Small intestine (tissue), 7 donors: ENCODE measurements at regions not wholly inside any gene's neighbourhood (a gene's known extent, or its start where the extent isn't known, plus 50 kb on each side); places are given as distances from the start of the nearest gene placed in this dataset.
A peak's percentile ranks its signal among the peaks of the same experiment; 100 is the strongest.
"Not testable (repeated sequence)": the region's sequence is repeated elsewhere in the genome, so short reads cannot be mapped to it uniquely, and the experiment has no call there.

Source experiments
- DNase-seq, 2 donors: peaks; one replicate each; pipeline versions ENCODE4 v3.0.0 to v3.0.0-alpha.2; 2013
- FAIRE-seq: peaks from 2 replicates; lab custom pipeline; 2012; peaks lifted over from hg19 to GRCh38; lab: Jason Lieb, UNC
- H3K27ac ChIP-seq, 3 donors: one replicate each; pipeline ENCODE4 v1.5.1; 2013; ENCODE audit warnings: low read length in 2 of 3, mild to moderate bottlenecking in 2 of 3, control low read depth in 1 of 3, inconsistent platforms in 1 of 3, low read depth in 1 of 3, moderate library complexity in 1 of 3
- H3K27me3 ChIP-seq, 3 donors: one replicate each; pipeline ENCODE4 v1.6.1; 2013; ENCODE audit warnings: low read length in 3 of 3, inconsistent platforms in 1 of 3; ENCODE audit not compliant: control insufficient read depth in 3 of 3, insufficient read depth in 3 of 3
- H3K36me3 ChIP-seq, 3 donors: one replicate each; pipeline ENCODE4 v1.6.1; 2013; ENCODE audit warnings: low read length in 3 of 3, inconsistent platforms in 1 of 3, low read depth in 1 of 3, mild to moderate bottlenecking in 1 of 3, moderate library complexity in 1 of 3; ENCODE audit not compliant: control insufficient read depth in 3 of 3, insufficient read depth in 2 of 3
- H3K4me1 ChIP-seq, 3 donors: one replicate each; pipeline ENCODE4 v1.6.1; 2013; ENCODE audit warnings: low read length in 2 of 3, inconsistent platforms in 1 of 3, low read depth in 1 of 3, mild to moderate bottlenecking in 1 of 3, moderate library complexity in 1 of 3; ENCODE audit not compliant: control insufficient read depth in 3 of 3, insufficient read depth in 2 of 3
- H3K4me3 ChIP-seq, 3 donors: one replicate each; pipeline ENCODE4 v1.5.1; 2013; ENCODE audit warnings: low read length in 3 of 3, control low read depth in 1 of 3, inconsistent platforms in 1 of 3, low read depth in 1 of 3, mild to moderate bottlenecking in 1 of 3, moderate library complexity in 1 of 3
- H3K9me3 ChIP-seq, 2 donors: one replicate each; pipeline ENCODE4 v1.6.1; 2013; ENCODE audit warnings: low read depth in 1 of 2, low read length in 1 of 2; ENCODE audit not compliant: control insufficient read depth in 2 of 2, insufficient read depth in 1 of 2
- WGBS, 3 donors: extraction: QIAGEN DNeasy Blood & Tissue Kit; methylation state at CpG; one replicate each; pipeline ENCODE4 v1.1.7; 2013; 5-methylcytosine and 5-hydroxymethylcytosine counted together
- donor health status: healthy with polysubstance abuse.
- donor health status: control.
- donor health status: control.
- donor health status: Bipolar disorder and iron deficiency.
- donor health status: healthy.

DNA sequence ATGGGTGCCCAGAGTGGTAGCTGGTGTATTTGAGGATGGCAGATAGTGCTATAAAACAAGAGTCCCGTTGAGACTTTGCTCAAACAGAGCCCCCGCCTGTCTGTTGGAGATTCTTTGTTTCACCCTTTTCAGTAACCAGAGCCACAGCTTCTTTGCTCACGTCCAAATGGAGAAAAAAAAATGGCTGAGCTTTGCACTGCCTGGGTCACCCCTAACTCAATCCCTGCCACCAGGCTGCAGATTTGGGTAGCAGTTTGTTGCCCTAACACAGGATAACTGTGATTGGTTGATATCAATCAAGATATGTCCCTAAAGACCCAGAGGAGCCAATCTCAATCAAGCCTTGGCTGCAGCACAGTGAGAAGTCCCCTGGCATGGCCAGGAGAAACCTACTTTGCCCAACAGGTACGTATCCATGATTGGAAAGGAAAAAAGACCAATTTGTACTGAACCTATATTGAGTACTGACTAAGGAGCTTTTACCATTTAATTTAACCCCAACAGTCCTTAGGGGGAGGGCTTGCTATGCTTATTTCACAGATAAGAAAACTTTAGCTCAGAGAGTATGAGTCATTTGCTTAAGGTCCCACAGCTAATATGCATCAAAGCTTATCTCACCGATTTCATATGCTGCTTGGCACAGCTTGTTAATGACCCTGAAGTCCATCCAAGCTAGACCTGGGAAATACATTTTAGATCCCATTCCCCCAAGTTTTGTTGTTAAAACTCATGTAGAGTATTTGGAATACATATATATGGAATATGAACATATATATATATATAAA, 72.0 kb upstream of the SH3BP4 start:
- H3K4me3 ChIP-seq, result no peak overlapping the region
- H3K9me3 ChIP-seq, result no peaks in the 10 kb centered on the region
- H3K4me1 ChIP-seq, result peaks cover 0 to 4% (median 0%) of the 10 kb centered on the region in 3 donors
- peak in 1 of 2 donors; percentile 70 for DNase-seq
- 56 to 75% (median 73%) methylated on average over 5 of the region's 5 CpGs for WGBS, 3 donors
- no peaks in the 10 kb centered on the region for H3K27me3 ChIP-seq
- no peaks in the 10 kb centered on the region for H3K36me3 ChIP-seq
- H3K27ac ChIP-seq, result no peak overlapping the region
- no peak for FAIRE-seq

- DNase-seq, H3K27ac ChIP-seq, FAIRE-seq, H3K4me3 ChIP-seq, H3K36me3 ChIP-seq, H3K9me3 ChIP-seq, H3K4me1 ChIP-seq, H3K27me3 ChIP-seq: not testable (repeated sequence)
- WGBS, 3 donors, result 62 to 86% (median 65%) methylated on average over 2 of the region's 2 CpGs
These were observed 75.2 kb upstream of the SH3BP4 start for GRCh38 chr2:234876621-234877020.

GRCh38 chr2:234874347-234875046, 77.3 kb upstream of the SH3BP4 start:
- no peak for DNase-seq
- Histone ChIP-seq H3K9me3 (peaks cover 0 to 8% of the 10 kb centered on the region in 2 donors), H3K36me3 (no peaks in the 10 kb centered on the region), H3K4me1 (no peaks in the 10 kb centered on the region), H3K27ac (no peak overlapping the region), H3K4me3 (no peak overlapping the region), H3K27me3 (no peaks in the 10 kb centered on the region)
- WGBS, 3 donors, result 72 to 83% (median 83%) methylated on average over 10 of the region's 10 CpGs
- FAIRE-seq, result no peak

DNA sequence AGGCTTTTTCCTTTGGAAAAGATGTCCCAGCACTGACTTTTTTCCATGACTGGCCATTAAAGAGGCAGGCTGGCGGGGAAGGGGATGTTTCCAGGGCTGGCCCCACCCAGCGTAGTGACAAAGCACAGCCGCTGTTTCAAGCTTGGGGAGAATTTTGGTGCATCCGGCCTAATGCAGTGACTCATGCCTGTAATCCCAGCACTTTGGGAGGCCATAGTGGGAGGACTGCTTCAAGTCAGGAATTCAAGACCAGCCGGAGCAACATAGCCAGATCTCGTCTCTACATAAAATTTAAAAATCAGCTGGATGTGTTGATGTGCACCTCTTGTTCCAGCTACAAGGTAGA, 78.0 kb upstream of the SH3BP4 start:
- H3K4me1 ChIP-seq, result no peaks in the 10 kb centered on the region
- peaks cover 0 to 8% of the 10 kb centered on the region in 2 donors for H3K9me3 ChIP-seq
- FAIRE-seq (no peak), DNase-seq (no peak)
- H3K36me3 ChIP-seq, result no peaks in the 10 kb centered on the region
- WGBS, 3 donors, result 57 to 79% (median 76%) methylated on average over 6 of the region's 6 CpGs
- H3K27me3 ChIP-seq, result no peaks in the 10 kb centered on the region
- no peak overlapping the region for H3K4me3 ChIP-seq
- H3K27ac ChIP-seq, result no peak overlapping the region

- Histone ChIP-seq H3K4me3 (no peak overlapping the region), H3K36me3 (no peaks in the 10 kb centered on the region), H3K27me3 (no peaks in the 10 kb centered on the region), H3K9me3 (peaks cover 0 to 8% of the 10 kb centered on the region in 2 donors), H3K27ac (peak overlapping the region in 2 of 3 donors; percentile 17 to 70), H3K4me1 (no peaks in the 10 kb centered on the region)
- DNase-seq, result no peak
- FAIRE-seq, result no peak
- 86 to 89% (median 87%) methylated on average over 14 of the region's 14 CpGs for WGBS, 3 donors
These were observed 78.6 kb upstream of the SH3BP4 start for GRCh38 chr2:234873103-234873827.

DNA sequence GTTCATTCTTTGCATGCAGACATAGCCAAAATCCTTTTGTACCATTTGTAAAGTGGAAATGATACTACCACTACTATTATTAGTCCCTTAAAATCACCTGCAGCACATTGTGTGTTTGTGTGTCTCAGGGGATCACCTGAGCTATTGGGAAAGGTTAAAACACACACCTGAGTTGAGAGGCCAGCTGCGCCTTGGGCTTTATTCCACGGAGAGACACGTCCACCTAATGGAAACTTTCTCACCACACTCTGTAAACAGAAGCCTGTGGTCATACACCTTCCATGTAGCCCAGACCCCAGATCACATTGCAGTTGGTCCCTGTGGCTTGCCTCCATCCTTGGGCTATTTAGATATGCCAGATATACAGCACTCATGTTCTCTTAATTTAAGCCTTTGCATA, 81.8 kb upstream of the SH3BP4 start:
- no peaks in the 10 kb centered on the region for H3K27me3 ChIP-seq
- no peak overlapping the region for H3K27ac ChIP-seq
- 80 to 88% (median 81%) methylated on average over 3 of the region's 3 CpGs for WGBS, 3 donors
- H3K4me1 ChIP-seq, result no peaks in the 10 kb centered on the region
- H3K4me3 ChIP-seq, result no peak overlapping the region
- DNase-seq, result no peak
- no peak for FAIRE-seq
- H3K36me3 ChIP-seq, result no peaks in the 10 kb centered on the region
- H3K9me3 ChIP-seq, result peaks cover 0 to 8% of the 10 kb centered on the region in 2 donors

DNA sequence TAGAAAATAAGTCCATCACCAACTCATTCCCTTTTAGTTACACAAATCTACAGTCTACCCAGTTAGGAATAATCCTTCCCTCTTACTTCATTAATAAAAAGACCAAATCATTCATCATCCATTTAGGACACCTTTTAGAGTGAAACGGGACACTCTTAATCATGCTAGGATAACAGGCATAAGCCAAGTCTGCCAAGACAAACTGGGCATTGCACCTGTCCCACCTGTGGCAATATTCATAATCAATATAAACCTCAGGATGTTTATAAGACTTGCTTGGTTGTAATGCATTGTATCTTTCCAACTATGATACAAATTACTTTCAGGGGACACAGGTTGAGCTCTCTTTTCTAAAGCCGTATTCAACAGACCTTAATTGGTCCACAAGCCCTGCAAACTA, 82.7 kb upstream of the SH3BP4 start:
- Histone ChIP-seq H3K4me1 (peaks cover 0 to 3% (median 0%) of the 10 kb centered on the region in 3 donors), H3K27me3 (no peaks in the 10 kb centered on the region), H3K36me3 (no peaks in the 10 kb centered on the region), H3K9me3 (peaks cover 0 to 8% of the 10 kb centered on the region in 2 donors), H3K27ac (no peak overlapping the region), H3K4me3 (no peak overlapping the region)
- DNase-seq (no peak), FAIRE-seq (no peak)
- 35 to 59% (median 43%) methylated on average over 2 of the region's 2 CpGs for WGBS, 3 donors

- Histone ChIP-seq H3K27me3 (no peaks in the 10 kb centered on the region), H3K9me3 (peaks cover 0 to 2% of the 10 kb centered on the region in 2 donors), H3K4me3 (no peak overlapping the region), H3K36me3 (no peaks in the 10 kb centered on the region), H3K4me1 (peaks cover 3 to 5% (median 3%) of the 10 kb centered on the region in 3 donors), H3K27ac (no peak overlapping the region)
- DNase-seq (no peak), FAIRE-seq (no peak)
- WGBS, 3 donors, result 87 to 94% (median 88%) methylated on average over 3 of the region's 3 CpGs
These were observed 83.9 kb upstream of the SH3BP4 start for GRCh38 chr2:234867882-234868285.
